Esophagus mucosa (tissue), 1 donor: ENCODE measurements at regions not wholly inside any gene's neighbourhood (a gene's known extent, or its start where the extent isn't known, plus 50 kb on each side); places are given as distances from the start of the nearest gene placed in this dataset.
"Not testable (repeated sequence)": the region's sequence is repeated elsewhere in the genome, so short reads cannot be mapped to it uniquely, and the experiment has no call there.

Experiments
- ATAC-seq: fragments of 200-7000 bp; cut with Tn5 transposase; one replicate; pipeline ENCODE4 v1.9.1; 2020
- donor health status: DM: yes; HTN: yes; CAD: no.

DNA sequence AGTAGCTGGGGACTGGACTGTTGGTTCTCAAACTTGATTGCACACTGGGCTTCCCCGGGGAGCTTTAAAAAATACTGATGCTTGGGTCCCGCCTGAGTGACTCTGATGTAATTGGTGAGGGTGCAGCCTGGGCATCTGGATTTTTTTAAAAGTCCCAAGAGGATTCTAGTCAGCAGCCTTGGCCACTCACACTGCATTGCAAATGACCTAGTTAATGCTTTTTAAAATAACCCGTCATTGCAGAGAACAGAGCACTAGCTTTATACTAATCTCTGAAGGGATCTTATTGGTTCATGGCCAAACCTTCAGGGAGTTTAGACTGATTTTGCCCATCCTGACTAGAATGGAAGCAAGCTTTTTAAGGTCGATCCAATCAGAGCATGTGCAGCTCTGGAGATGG is 310.6 kb upstream of the PROK2 start:
- ATAC-seq: no peak

DNA sequence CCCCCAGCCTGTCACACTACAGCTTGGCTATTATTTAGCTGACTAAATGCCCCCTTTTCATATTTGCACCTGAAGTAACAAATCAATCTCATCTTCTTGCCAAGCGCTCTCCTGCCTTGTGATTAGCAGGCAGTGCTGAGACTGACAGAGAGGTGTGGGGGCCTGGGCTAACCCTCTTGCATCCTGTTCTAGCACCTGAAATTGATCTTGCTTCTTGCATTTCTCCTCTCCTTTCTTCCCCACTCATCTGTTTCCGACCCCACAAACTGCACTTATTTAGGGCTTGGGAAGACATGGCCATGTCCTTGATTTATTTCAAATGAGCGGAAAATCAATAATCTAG is 309.0 kb upstream of the PROK2 start:
- no peak for ATAC-seq

DNA sequence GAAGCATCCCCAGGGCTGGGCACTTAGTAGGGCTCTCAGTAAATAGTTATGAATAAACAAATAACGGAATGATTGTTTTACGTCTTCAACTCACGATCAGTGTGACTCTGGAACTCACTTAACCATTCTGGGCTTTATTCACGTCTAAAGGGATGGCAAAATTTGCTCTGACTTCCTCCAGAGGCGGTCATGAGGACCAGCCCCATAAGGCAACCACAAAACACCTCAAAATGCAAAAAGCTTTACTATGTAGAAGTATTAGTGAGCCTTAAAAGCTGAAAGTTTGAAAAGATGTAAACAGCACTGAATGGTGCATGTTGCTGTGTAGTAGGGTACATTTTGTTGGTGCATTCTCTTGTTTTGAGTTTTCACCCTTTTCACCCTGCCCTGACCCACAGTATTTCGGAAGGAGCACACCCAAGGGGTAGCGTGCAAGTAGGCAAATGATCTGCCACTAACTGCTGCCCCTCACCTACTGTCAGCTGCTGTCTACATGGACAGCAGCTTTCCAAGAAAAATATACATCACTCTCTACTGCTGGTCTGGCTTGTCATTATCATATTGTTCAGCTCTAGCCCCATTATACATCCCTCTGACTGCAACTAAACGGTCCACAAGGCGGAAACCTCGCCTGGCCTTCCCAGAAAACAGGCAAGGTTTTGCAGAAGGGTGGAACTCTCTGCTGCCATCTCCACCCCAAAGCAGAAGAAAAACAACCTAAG is 308.5 kb upstream of the PROK2 start:
- no peak for ATAC-seq

DNA sequence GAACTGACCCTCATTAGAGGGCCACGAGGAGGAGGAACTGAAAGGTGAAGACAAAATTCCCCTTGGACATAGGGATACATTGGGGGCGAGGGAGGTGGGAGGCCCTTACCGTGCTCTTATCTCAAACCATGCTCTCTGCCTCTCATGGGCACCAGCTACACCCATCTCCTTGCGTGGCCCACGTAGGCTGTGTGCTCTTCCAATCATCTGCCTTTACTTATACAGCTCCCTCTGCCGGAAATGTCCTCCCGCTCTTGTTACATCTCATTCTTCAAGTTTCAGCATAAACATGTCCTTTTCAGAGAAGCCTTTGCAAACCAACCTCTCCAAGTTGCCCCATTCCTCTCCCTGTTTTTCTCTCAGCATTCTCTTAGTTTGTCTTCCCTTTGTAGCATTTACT is 307.8 kb upstream of the PROK2 start:
- no peak for ATAC-seq

DNA sequence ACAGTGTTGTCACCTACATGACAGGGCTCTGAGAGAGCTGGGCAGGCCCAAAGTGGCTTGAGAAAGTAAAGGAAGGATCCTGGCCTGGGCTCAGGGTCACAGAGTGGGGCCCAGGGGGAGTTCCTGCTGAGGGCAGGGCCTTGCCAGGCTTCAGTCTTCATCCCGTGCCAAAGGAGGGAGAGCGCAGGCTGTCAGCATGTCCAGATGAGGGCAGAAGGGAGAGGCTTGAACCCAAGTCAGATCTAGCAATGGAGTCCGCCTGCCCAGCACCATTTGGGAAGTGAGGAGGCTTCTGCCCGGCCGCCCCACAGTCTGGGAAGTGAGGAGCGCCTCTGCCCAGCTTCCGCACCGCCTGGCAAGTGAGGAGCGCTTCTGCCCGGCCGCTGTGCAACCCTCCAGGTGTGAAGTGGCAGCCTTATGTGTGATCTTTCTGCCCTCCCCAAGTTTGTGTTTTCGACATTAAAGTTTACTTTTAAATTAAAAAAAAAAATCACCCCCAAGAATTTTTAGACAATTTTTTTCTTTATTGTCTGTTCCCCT is 303.6 kb upstream of the PROK2 start:
- ATAC-seq: no peak

DNA sequence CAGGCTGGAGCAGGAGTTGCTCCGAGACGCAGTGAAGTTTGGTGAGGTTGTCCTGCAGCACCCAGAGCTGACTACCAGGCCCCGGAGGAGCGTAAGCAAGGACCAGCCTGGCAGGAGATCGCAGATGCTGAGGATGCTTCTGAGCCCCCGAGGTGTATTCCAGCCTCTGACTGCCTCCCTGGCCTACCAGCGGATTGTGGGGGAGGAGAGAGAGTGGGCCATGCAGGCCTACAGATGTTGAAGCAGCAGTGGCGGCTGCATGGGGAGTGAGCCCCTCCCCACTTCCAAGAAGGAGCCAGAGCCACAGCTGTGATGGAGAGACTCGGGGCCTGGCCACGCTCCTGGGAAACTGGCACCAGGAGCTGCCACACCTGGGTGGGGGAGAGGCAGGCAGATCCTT is 302.5 kb upstream of the PROK2 start:
- no peak for ATAC-seq

DNA sequence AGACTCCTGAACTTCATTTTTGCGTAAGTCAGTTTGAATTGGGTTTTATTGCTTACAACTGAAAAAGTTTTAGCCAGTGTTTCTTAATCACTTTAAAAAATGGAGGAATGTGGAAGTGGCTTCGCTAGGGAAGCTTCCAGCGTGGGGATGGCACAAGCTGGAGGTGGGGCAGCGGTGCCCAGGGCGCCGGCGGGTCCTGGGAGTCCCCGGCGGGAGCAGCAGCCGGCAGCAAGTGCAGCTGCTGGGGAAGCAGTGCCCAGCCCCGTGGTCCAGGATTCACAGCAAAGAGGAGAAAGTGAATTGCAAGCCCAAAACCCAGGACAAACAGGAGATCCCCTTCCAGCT is 301.8 kb upstream of the PROK2 start:
- no peak for ATAC-seq

DNA sequence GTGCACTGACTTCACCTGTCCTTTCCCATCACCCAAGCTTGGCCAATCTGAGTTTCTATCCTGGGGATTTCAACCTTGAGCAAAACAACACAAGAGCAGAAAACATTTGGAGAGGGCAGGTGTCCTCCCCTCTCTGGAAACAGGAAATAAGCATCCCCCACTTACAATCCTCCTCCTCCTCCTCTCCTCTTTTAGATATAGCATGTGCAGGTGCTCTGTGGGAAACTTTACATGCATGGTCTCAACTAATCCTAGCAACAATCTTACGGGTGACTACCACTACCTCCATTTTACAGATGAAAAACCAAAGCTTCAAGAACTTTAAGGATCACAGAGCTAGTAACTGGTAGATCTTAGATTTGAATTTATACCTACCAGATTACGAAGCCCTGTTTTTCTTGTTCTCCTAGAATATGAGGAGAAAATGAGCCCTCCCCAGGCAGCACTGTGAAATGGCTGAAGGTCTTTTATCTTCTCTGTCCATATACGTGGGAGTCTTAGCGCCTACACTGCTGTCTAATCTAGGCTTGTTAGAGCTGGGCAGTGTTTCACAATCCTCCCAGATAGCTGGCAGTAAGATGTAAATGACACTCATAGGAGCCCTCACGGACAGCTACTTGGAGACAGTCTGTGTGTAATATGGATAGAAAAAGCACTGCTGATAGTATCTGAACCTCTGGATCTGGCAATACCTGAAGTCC is 301.2 kb upstream of the PROK2 start:
- ATAC-seq: no peak

DNA sequence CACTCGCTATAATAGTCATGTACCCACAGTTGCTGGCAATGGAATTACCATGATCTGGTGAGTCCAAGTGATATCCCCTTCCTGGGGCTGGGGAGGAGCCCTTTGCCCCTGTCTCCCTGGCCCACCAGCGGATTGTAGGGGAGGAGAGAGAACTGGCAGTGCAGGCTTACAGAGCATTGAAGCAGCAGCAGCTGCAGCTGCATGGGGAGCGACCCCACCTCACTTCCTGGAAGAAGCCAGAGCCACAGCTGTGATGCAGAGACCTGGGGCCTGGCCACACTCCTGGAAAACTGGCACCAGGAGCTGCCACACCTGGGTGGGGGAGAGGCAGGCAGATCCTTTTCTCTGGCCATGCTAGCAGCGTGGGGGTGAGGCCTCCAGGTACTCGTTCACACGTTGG is 300.1 kb upstream of the PROK2 start:
- no peak for ATAC-seq

DNA sequence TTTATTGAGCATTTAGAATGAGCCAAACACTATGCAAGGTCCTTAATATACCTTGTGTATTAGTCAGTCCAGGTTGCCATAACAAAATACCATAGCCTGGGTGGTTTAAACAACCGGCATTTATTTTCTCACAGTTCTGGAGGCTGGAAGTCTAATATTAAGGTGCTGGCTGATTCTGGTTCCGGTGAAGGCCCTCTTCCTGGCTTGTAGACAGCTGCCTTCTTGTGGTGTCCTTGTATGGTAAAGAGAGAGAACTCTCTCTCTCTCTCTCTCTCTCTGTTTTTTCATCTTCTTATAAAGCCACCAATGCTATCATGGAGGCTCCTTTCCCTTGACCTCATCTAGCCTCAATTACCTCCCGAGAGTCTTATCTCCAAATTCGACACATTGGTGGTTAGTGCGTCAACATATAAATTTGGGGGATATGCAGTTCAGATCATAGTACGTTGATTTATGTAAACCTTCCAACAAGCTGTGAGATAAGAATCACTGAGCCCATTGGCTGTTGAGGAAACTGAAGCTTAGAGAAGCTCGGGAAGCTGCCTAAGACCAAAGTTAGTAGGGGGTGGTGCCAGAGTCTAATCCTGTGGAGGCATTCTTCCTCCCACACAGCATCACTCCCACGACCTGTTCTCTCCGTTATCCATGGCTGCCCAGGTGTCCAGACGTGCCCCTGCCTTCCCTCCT is 298.0 kb upstream of the PROK2 start:
- no peak for ATAC-seq

DNA sequence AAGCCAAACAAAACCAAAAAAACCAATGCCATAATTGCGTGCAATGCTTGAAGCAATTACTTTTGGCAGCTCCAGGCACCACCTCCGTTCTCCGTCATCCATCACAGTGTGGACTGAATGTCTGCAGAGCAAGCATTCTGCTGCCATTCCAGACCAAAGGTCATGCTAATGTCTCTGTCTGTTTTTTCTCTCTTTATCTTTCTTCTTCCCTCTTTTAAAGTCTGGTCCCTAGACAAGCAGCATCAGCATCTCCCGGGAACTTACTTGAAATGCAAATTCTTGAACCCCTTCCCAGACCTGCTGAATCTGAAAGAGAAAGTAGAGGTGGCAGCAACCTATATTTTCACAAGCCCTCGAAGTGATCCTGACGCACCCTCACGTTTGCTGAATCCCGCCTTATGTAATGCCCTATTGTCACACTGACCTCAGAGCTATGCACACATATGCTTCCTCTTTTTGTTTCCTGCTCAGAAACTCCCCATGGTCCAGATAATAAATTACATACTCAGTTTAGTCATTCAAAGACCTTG is 297.3 kb upstream of the PROK2 start:
- ATAC-seq: peak; percentile 64

DNA sequence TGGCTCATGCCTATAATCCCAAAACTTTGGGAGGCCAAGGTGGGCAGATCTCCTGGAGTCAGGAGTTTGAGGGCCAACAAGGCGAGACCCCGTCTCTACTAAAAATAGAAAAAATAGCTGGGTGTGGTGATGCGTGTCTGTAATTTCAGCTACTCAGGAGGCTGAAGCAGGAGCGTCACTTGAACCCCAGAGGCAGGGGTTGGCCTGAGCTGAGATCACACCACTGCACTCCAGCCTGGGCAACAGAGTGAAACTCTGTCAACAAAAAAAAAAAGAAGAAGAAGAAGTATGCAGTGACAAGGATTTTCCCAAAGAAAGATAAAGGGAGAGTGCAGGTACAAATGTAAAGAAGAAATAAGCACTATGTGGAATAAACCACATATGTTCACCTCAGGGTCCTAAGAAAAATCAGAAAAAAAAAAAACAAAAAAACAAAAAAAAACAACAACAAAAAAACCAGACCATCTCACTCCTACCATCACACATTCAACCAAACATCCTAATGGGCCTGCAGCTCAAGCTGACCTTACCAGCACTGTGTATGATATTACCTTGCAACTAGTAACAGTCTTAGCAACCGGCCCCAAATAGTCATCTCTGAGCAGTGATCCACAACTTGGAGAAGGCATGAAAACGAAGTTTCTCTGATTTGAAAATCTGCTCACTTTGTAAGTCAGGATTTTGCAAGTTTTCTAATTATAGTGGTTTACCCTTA is 296.7 kb upstream of the PROK2 start:
- no peak for ATAC-seq

DNA sequence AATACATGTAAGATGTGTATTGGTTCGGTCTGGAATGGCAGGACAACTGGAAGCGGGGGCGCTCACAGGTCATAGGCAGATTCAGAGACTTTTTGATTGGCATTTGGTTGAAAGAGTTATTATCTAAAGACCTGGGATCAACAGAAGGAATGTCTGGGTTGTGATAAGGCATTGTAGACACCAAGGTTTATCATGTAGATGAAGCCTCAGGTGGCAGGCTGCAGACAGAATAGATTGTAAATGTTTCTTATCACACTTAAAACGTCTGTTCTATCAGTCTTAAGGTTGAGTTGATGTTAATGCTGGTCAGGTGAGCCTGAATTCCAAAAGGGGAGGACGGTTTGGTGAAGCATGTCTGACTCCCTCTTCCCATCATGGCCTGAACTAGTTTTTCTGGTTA is 295.9 kb upstream of the PROK2 start:
- no peak for ATAC-seq

DNA sequence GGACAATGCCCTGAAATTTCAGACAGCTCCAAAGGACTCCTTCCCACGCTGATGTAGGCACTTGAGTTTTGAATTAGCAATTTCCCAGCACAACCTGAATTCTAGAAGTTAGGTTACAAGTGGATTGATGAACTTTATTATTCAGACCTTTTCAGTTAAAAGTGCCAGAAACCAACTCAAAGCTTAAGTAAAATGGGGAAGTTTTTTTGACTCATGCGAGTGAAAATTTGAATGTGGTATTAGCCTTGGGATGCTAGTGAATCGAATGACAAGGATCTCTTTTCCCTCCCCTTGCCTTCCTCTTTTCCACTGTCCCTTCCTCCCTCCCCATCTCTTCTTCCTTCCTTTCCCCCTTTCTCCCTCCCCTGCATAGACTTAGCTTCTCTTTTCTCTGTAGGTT is 295.1 kb upstream of the PROK2 start:
- no peak for ATAC-seq

DNA sequence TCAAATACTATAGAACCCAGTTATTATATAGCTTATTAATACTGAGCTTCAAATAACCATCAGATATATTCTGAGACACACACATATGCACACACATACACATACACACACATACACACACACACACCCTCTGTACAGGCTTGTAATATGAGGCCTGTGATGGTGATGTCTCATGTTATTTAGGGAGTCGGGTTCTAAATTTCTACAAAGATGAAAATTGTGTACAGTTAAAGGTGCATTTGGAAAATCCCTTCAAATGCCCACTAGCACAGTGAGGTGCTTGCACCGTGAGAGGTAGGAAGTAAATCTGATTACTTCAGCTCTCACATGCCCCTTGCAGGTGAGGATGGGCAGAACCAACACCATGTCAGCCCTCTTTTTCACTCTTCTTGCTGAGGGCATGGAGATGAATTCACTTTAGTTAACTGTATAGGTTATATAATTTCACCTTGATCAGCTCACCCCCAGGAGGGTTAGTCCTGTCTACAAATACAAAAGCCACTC is 294.5 kb upstream of the PROK2 start:
- ATAC-seq: no peak

DNA sequence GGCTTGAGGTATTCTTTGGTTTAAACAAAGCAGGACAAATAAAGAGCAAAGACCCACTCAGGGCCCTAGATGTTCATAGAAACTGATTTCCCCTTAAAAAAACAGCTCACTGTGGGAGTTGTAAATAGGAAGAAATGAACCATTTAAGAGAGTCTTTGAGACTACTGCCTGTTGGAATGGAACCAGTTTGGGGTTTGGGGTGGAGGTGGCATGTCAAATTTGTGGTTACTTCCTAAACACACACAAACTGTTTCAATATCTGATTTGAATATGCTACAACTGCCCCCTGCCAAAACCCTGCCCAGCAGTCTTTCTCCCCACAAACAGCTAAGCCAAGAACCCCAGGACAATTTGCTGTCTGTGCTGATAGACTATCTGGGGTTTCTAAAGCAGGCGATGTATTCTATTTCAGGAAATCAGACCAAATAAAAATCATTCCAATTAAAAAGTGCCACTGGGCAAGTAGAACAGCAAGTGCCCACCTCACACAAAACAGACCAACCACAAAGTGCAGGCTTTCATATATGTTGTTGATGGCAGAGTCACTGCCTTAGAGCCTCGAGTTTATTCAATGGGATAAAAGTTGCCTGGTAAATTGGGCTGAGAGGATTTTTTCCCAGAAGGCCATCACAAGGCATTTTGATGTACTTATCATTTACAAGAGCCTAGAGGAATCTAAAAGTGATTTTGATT is 293.9 kb upstream of the PROK2 start:
- no peak for ATAC-seq

DNA sequence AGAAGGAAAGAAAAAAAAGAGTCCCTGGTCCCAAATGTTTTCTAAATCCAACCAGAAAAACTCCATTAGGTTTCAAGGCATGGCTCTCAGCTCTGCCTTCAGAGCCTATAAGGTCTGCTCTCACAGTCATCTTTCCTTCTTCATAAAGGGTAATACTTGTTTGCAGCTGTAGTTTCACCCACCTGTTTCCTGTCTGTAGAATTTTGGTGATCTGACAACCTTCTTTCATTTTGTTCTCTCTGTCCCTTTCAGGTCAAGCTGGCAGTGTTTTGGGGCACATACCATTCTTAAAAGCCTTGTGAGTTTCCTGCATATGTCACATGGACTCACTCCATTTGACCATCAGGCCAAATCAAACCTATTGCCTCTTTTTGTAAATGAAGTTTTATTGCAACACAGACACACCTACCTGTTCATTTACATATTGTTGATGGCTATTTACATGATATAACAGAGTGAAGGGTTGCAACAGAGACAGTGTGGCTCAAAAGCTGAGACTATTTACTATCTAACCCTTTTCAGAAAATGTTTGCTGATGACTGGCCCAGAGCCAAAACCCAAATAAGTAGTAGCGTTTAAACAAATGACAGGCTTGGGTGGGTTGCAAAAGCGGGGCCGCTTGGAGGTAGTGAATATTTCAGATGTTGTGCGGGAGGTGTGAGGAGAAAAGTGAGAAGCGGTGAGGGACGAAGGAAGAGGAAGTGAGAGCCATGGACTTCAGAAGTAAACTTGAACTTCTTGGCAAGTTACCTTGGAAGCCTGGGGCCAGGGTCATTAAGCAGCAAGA is 292.7 kb upstream of the PROK2 start:
- no peak for ATAC-seq

DNA sequence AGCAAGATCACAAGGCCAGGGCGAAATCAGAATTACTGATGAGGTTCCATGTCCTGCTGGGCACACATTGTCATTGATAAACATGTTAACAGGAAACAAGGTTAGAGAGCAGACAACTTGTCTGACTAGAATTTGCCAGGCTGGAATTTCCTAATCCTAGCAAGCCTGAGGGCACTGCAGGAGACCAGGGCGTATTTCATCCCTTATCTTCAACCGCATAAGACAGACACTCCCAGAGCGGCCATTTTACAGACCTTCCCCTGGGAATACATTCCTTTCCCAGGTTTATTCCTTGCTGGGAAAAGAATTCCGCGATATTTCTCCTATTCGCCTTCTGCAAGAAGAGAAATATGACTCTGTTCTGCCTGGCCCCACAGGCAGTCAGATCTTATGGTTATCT is 290.9 kb upstream of the PROK2 start:
- not testable (repeated sequence) for ATAC-seq

DNA sequence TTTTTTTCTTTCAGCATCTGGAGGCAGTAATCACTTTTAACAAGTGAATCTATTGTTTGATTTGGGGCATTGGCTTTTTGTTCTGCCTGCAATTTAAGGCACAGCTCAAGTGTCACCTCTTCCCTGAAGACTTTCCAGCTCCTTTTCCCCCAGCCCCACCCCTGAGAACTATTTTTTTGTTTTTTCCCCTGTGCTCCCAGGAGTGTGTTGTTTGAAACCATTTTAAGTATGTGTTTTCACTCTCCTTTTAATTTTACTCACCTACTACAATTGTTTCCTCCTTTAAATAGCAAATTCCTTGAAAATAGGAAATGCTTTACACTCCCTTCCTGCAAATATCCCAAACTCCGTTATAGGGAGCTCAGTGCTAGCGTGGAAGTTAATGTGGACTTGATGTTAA is 286.7 kb upstream of the PROK2 start:
- ATAC-seq: no peak

DNA sequence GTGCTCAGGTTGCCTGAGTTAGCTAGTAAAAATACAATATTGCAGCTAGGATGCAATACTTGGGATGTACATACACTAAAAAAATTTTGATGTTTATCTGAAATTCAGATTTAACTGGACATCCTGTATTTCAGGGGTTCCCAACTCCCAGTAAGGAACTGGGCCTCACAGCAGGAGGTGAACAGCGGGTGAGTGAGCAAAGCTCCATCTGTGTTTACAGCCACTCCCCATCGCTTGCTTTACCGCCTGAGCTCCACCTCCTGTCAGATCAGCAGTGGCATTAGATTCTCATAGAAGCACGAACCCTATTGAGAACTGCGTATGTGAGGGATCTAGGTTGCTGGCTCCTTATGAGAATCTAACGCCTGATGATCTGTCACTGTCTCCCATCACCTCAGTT is 285.1 kb upstream of the PROK2 start:
- no peak for ATAC-seq

DNA sequence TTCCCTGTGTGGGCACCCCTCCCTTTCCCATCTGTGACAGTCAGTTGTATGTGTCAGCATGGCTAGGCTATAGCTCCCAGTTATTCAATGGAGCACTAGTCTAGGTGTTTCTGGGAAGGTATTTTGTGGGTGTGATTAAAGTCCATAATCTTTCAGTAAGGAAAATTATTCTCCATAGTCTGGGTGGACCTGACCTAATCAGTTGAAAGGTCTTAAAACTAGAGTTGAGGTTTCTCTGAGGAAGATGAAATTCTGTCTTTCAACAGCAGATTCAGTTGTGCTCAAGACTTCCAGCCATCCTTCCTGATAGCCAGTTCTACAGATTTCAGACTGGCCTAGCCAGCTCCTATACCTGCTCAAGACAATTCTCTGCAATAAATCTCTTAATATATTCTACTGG is 284.6 kb upstream of the PROK2 start:
- no peak for ATAC-seq
